HepG2 (cell line): ENCODE measurements at regions not wholly inside any gene's neighbourhood (a gene's known extent, or its start where the extent isn't known, plus 50 kb on each side); places are given as distances from the start of the nearest gene placed in this dataset.

Experiments used
- ARID3A ChIP-seq: IDR thresholded peaks from 2 replicates; pipeline ENCODE4 v1.6.1; 2012; ENCODE audit warnings: low read depth, low read length, improper control_type of control experiment
- CBX2 ChIP-seq, 2 experiments: fragments of 200-600 bp in 1 of 2; sonication (generic); formaldehyde crosslinking in 1 of 2; IDR thresholded peaks; 2 replicates each; pipeline versions ENCODE4 v1.7.0 to v1.8.1; 2018 to 2022; ENCODE audit warnings: low read depth in 2 of 2, low read length in 1 of 2, mild to moderate bottlenecking in 1 of 2, missing genetic modification reagents in 1 of 2
- EEA1 ChIP-seq: sonication (generic); formaldehyde crosslinking; IDR thresholded peaks from 2 replicates; pipeline ENCODE4 v1.5.1; 2020; ENCODE audit warnings: mild to moderate bottlenecking, missing genetic modification reagents, borderline replicate concordance
- ELF4 ChIP-seq: sonication (generic); formaldehyde crosslinking; IDR thresholded peaks from 2 replicates; pipeline ENCODE4 v1.5.0; 2020; ENCODE audit warnings: missing genetic modification reagents, mild to moderate bottlenecking, moderate library complexity, borderline replicate concordance
- GMEB1 ChIP-seq: sonication (generic); formaldehyde crosslinking; IDR thresholded peaks from 2 replicates; pipeline ENCODE4 v1.5.1; 2020; ENCODE audit warnings: missing genetic modification reagents, mild to moderate bottlenecking, borderline replicate concordance
- SAP130 ChIP-seq: IDR thresholded peaks from 2 replicates; pipeline ENCODE4 v1.6.1; 2016; ENCODE audit warnings: low read depth
- ZBTB2 ChIP-seq: sonication (generic); formaldehyde crosslinking; IDR thresholded peaks from 2 replicates; pipeline ENCODE4 v1.8.0; 2022; ENCODE audit warnings: low read depth, missing genetic modification reagents
- ZBTB21 ChIP-seq: sonication (generic); formaldehyde crosslinking; IDR thresholded peaks from 2 replicates; pipeline ENCODE4 v1.4.0; 2020; ENCODE audit warnings: missing genetic modification reagents
- ZNF598 ChIP-seq: sonication (generic); formaldehyde crosslinking; IDR thresholded peaks from 2 replicates; pipeline ENCODE4 v1.5.1; 2020; ENCODE audit warnings: mild to moderate bottlenecking, missing genetic modification reagents, borderline replicate concordance
- ZNF850 ChIP-seq: sonication (generic); formaldehyde crosslinking; conservative IDR thresholded peaks from 2 replicates; pipeline ENCODE4 v1.9.0; 2021; ENCODE audit warnings: mild to moderate bottlenecking, missing genetic modification reagents
- TF ChIP-seq, protein P1 (sequence below): IDR thresholded peaks from 2 replicates; pipeline ENCODE4 v1.6.1; 2016; ENCODE audit warnings: low read depth, missing genetic modification reagents, missing compliant biosample characterization

- no peak for TF ChIP-seq ARID3A
- no peak for TF ChIP-seq GMEB1 (CRISPR knock-in tag)
- TF ChIP-seq EEA1 (CRISPR knock-in tag) = no peak
- TF ChIP-seq, protein P1, sequence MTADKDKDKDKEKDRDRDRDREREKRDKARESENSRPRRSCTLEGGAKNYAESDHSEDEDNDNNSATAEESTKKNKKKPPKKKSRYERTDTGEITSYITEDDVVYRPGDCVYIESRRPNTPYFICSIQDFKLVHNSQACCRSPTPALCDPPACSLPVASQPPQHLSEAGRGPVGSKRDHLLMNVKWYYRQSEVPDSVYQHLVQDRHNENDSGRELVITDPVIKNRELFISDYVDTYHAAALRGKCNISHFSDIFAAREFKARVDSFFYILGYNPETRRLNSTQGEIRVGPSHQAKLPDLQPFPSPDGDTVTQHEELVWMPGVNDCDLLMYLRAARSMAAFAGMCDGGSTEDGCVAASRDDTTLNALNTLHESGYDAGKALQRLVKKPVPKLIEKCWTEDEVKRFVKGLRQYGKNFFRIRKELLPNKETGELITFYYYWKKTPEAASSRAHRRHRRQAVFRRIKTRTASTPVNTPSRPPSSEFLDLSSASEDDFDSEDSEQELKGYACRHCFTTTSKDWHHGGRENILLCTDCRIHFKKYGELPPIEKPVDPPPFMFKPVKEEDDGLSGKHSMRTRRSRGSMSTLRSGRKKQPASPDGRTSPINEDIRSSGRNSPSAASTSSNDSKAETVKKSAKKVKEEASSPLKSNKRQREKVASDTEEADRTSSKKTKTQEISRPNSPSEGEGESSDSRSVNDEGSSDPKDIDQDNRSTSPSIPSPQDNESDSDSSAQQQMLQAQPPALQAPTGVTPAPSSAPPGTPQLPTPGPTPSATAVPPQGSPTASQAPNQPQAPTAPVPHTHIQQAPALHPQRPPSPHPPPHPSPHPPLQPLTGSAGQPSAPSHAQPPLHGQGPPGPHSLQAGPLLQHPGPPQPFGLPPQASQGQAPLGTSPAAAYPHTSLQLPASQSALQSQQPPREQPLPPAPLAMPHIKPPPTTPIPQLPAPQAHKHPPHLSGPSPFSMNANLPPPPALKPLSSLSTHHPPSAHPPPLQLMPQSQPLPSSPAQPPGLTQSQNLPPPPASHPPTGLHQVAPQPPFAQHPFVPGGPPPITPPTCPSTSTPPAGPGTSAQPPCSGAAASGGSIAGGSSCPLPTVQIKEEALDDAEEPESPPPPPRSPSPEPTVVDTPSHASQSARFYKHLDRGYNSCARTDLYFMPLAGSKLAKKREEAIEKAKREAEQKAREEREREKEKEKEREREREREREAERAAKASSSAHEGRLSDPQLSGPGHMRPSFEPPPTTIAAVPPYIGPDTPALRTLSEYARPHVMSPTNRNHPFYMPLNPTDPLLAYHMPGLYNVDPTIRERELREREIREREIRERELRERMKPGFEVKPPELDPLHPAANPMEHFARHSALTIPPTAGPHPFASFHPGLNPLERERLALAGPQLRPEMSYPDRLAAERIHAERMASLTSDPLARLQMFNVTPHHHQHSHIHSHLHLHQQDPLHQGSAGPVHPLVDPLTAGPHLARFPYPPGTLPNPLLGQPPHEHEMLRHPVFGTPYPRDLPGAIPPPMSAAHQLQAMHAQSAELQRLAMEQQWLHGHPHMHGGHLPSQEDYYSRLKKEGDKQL (CRISPR knock-in tag) = no peak
- TF ChIP-seq ZBTB2 (CRISPR knock-in tag) = no peak
- no peak for TF ChIP-seq SAP130 (CRISPR knock-in tag)
- no peak for TF ChIP-seq ZNF850 (CRISPR knock-in tag)
- no peak for TF ChIP-seq ELF4 (CRISPR knock-in tag)
- TF ChIP-seq ZBTB21 (CRISPR knock-in tag) = no peak
- no peak for TF ChIP-seq ZNF598
- TF ChIP-seq CBX2 (IDR thresholded peaks at IDR 0.05; ENCODE audit: low read depth, low read length) = no peak
- no peak for TF ChIP-seq CBX2 (CRISPR knock-in tag; IDR thresholded peaks at IDR 0.05; ENCODE audit: low read depth)
Observed at GRCh38 chr7:46450425-46450824, 529.4 kb upstream of the IGFBP3 start (continued).
